ENCODE measurements at regions not wholly inside any gene's neighbourhood (a gene's known extent, or its start where the extent isn't known, plus 50 kb on each side); places are given as distances from the start of the nearest gene placed in this dataset.

GRCh38 chr12:67508830-67509229 lies 139.7 kb upstream of the DYRK2 start:
- TF ChIP-seq CREB1 (IDR thresholded peaks at IDR 0.05; ENCODE audit: low read depth), result no peak
- TF ChIP-seq YY1 (IDR thresholded peaks at IDR 0.05; ENCODE audit: low read depth), result no peak
- TF ChIP-seq TCF12 (IDR thresholded peaks at IDR 0.05; ENCODE audit: low read depth), result no peak
- no peak for TF ChIP-seq USF1 (IDR thresholded peaks at IDR 0.05)
- TF ChIP-seq EGR1 (IDR thresholded peaks at IDR 0.05), result no peak
- no peak for TF ChIP-seq FOXM1 (IDR thresholded peaks at IDR 0.05; ENCODE audit: borderline replicate concordance, low read depth)
- no peak for TF ChIP-seq RAD21 (IDR thresholded peaks at IDR 0.05; ENCODE audit: low read depth)
- TF ChIP-seq TAF1 (IDR thresholded peaks at IDR 0.05; ENCODE audit: low read depth), result no peak
- TF ChIP-seq EP300 (IDR thresholded peaks at IDR 0.05; ENCODE audit: borderline replicate concordance), result no peak
- TF ChIP-seq CEBPB (IDR thresholded peaks at IDR 0.05), result no peak
- TF ChIP-seq ZBTB7A (IDR thresholded peaks at IDR 0.05; ENCODE audit: low read depth), result no peak
- TF ChIP-seq MAX (IDR thresholded peaks at IDR 0.05), result no peak
- TF ChIP-seq REST (IDR thresholded peaks at IDR 0.05; ENCODE audit: low read depth), result no peak
- no peak for TF ChIP-seq NFIC (IDR thresholded peaks at IDR 0.05)
- TF ChIP-seq TEAD4 (IDR thresholded peaks at IDR 0.05), result no peak

GRCh38 chr12:67509666-67510386 lies 138.7 kb upstream of the DYRK2 start:
- TF ChIP-seq ZBTB7A (IDR thresholded peaks at IDR 0.05; ENCODE audit: low read depth) (no peak), CEBPB (IDR thresholded peaks at IDR 0.05) (no peak), CREB1 (IDR thresholded peaks at IDR 0.05; ENCODE audit: low read depth) (no peak), EP300 (IDR thresholded peaks at IDR 0.05; ENCODE audit: borderline replicate concordance) (no peak), REST (IDR thresholded peaks at IDR 0.05; ENCODE audit: low read depth) (no peak), FOXM1 (IDR thresholded peaks at IDR 0.05; ENCODE audit: borderline replicate concordance, low read depth) (no peak), TCF12 (IDR thresholded peaks at IDR 0.05; ENCODE audit: low read depth) (no peak), USF1 (IDR thresholded peaks at IDR 0.05) (no peak)

GRCh38 chr12:67512061-67512460 lies 136.5 kb upstream of the DYRK2 start:
- TF ChIP-seq NFIC (IDR thresholded peaks at IDR 0.05) (peak; percentile 21; the same call in 1 of the 2 replicates), YY1 (IDR thresholded peaks at IDR 0.05; ENCODE audit: low read depth) (no peak), TEAD4 (IDR thresholded peaks at IDR 0.05) (peak; percentile 42; the same call in 1 of the 2 replicates), MAX (IDR thresholded peaks at IDR 0.05) (no peak), EP300 (IDR thresholded peaks at IDR 0.05; ENCODE audit: borderline replicate concordance) (no peak)

GRCh38 chr12:67514502-67514901 lies 134.0 kb upstream of the DYRK2 start:
- no peak for TF ChIP-seq FOXM1 (IDR thresholded peaks at IDR 0.05; ENCODE audit: borderline replicate concordance, low read depth)
- no peak for TF ChIP-seq RAD21 (IDR thresholded peaks at IDR 0.05; ENCODE audit: low read depth)
- no peak for TF ChIP-seq TCF12 (IDR thresholded peaks at IDR 0.05; ENCODE audit: low read depth)
- TF ChIP-seq CEBPB (IDR thresholded peaks at IDR 0.05), result no peak
- TF ChIP-seq ZBTB7A (IDR thresholded peaks at IDR 0.05; ENCODE audit: low read depth), result no peak
- no peak for TF ChIP-seq EGR1 (IDR thresholded peaks at IDR 0.05)
- no peak for TF ChIP-seq EP300 (IDR thresholded peaks at IDR 0.05; ENCODE audit: borderline replicate concordance)
- no peak for TF ChIP-seq CREB1 (IDR thresholded peaks at IDR 0.05; ENCODE audit: low read depth)
- TF ChIP-seq MAX (IDR thresholded peaks at IDR 0.05), result no peak
- TF ChIP-seq REST (IDR thresholded peaks at IDR 0.05; ENCODE audit: low read depth), result no peak
- no peak for TF ChIP-seq TEAD4 (IDR thresholded peaks at IDR 0.05)
- no peak for TF ChIP-seq USF1 (IDR thresholded peaks at IDR 0.05)
- TF ChIP-seq YY1 (IDR thresholded peaks at IDR 0.05; ENCODE audit: low read depth), result no peak
- no peak for TF ChIP-seq NFIC (IDR thresholded peaks at IDR 0.05)
- no peak for TF ChIP-seq TAF1 (IDR thresholded peaks at IDR 0.05; ENCODE audit: low read depth)

Data from Ishikawa (cell line).